Testis (tissue), 2 donors: ENCODE measurements at regions not wholly inside any gene's neighbourhood (a gene's known extent, or its start where the extent isn't known, plus 50 kb on each side); places are given as distances from the start of the nearest gene placed in this dataset.

ENCODE experiments used
- DNase-seq: peaks from one replicate; pipeline ENCODE4 v3.0.0-alpha.2; 2019
- H3K27ac ChIP-seq, 2 donors: fragments of 200-600 bp; sonication (generic); one replicate each; pipeline ENCODE4 v1.5.1; 2019
- H3K27me3 ChIP-seq: fragments of 200-600 bp; sonication (generic); one replicate; pipeline ENCODE4 v1.5.1; 2019
- H3K36me3 ChIP-seq: fragments of 200-600 bp; sonication (generic); one replicate; pipeline ENCODE4 v1.5.1; 2017; ENCODE audit warnings: low read depth; ENCODE audit errors: missing control alignments
- H3K4me1 ChIP-seq: fragments of 200-600 bp; sonication (generic); one replicate; pipeline ENCODE4 v1.5.1; 2019
- H3K4me3 ChIP-seq, 2 donors: fragments of 200-600 bp; sonication (generic); one replicate each; pipeline ENCODE4 v1.5.1; 2017 to 2019
- H3K9me3 ChIP-seq: fragments of 200-600 bp; sonication (generic); one replicate; pipeline ENCODE4 v1.5.1; 2017
- POLR2A ChIP-seq: fragments of 450-650 bp; IDR thresholded peaks from one replicate; pipeline ENCODE4 v1.6.1; 2017; ENCODE audit warnings: antibody characterized with exemption, mild to moderate bottlenecking, moderate library complexity
- WGBS, 2 donors: methylation state at CpG; one replicate each; pipeline ENCODE4 v1.1.5; 2018; 5-methylcytosine and 5-hydroxymethylcytosine counted together
- intact Hi-C: fragments of 100-400 bp; cut with DNase I; formaldehyde crosslinking; loops from one replicate; pipeline ENCODE4 v1.15.1; 2023; ENCODE audit warnings: low total_unique reads
- TF ChIP-seq, protein P1 (sequence below), 3 experiments: fragments of 450-650 bp in 2 of 3; fragments of 200-600 bp in 1 of 3; sonication (generic) in 1 of 3; IDR thresholded peaks; one replicate each; pipeline ENCODE4 v1.5.1; 2016 to 2019; ENCODE audit warnings: antibody characterized with exemption in 3 of 3, mild to moderate bottlenecking in 2 of 3, moderate library complexity in 1 of 3

- Histone ChIP-seq H3K36me3 (no peaks in the 10 kb centered on the region), H3K27ac (no peak overlapping the region), H3K27me3 (no peaks in the 10 kb centered on the region), H3K4me1 (no peaks in the 10 kb centered on the region), H3K9me3 (no peaks in the 10 kb centered on the region), H3K4me3 (no peak overlapping the region)
- WGBS, 2 donors = 68 to 75% methylated on average over 4 of the region's 4 CpGs
- TF ChIP-seq, protein P1, sequence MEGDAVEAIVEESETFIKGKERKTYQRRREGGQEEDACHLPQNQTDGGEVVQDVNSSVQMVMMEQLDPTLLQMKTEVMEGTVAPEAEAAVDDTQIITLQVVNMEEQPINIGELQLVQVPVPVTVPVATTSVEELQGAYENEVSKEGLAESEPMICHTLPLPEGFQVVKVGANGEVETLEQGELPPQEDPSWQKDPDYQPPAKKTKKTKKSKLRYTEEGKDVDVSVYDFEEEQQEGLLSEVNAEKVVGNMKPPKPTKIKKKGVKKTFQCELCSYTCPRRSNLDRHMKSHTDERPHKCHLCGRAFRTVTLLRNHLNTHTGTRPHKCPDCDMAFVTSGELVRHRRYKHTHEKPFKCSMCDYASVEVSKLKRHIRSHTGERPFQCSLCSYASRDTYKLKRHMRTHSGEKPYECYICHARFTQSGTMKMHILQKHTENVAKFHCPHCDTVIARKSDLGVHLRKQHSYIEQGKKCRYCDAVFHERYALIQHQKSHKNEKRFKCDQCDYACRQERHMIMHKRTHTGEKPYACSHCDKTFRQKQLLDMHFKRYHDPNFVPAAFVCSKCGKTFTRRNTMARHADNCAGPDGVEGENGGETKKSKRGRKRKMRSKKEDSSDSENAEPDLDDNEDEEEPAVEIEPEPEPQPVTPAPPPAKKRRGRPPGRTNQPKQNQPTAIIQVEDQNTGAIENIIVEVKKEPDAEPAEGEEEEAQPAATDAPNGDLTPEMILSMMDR (IDR thresholded peaks at IDR 0.05) = no peak
- no peak for TF ChIP-seq POLR2A
- intact Hi-C loops = no loop called here
- no peak for DNase-seq
Measured at GRCh38 chr2:29990129-29990528, 68.7 kb upstream of the ALK start.

GRCh38 chr2:29991086-29991485 is 69.7 kb upstream of the ALK start:
- DNase-seq = no peak
- Histone ChIP-seq H3K4me1 (no peaks in the 10 kb centered on the region), H3K9me3 (no peaks in the 10 kb centered on the region), H3K36me3 (no peaks in the 10 kb centered on the region), H3K27ac (no peak overlapping the region), H3K4me3 (no peak overlapping the region), H3K27me3 (no peaks in the 10 kb centered on the region)
- intact Hi-C loops = no loop called here
- 92 to 97% methylated on average over 3 of the region's 3 CpGs for WGBS, 2 donors
- TF ChIP-seq, protein P1 (IDR thresholded peaks at IDR 0.05) = no peak
- no peak for TF ChIP-seq POLR2A

- H3K36me3 ChIP-seq = no peaks in the 10 kb centered on the region
- intact Hi-C loops = no loop called here
- DNase-seq = no peak
- WGBS, 2 donors = 50 to 68% methylated on average over 1 of the region's 1 CpG
- no peaks in the 10 kb centered on the region for H3K27me3 ChIP-seq
- no peak overlapping the region for H3K4me3 ChIP-seq
- H3K4me1 ChIP-seq = no peaks in the 10 kb centered on the region
- no peaks in the 10 kb centered on the region for H3K9me3 ChIP-seq
- no peak overlapping the region for H3K27ac ChIP-seq
- TF ChIP-seq POLR2A = no peak
- TF ChIP-seq, protein P1 (IDR thresholded peaks at IDR 0.05) = no peak
Measured at GRCh38 chr2:29995241-29995640, 73.9 kb upstream of the ALK start.

DNA sequence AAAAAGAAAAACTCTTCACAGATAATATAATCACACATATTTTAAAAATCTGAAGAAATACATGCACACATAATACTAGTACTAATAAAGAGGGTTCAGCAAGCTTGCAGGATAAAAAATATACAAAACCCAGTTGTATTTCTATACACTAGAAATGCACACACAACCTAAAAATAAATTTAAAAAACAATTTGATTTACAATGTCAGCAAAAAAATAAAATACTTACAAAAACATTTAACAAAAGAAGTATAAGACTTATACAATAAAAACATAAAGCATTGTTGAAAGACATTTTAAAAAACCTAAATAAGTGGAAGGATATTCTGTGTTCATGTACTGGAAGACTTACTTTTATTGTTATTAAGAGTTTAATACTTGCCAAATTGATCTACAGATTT is 81.7 kb upstream of the ALK start:
- H3K27me3 ChIP-seq = no peaks in the 10 kb centered on the region
- TF ChIP-seq, protein P1 (IDR thresholded peaks at IDR 0.05) = no peak
- TF ChIP-seq POLR2A = no peak
- H3K4me1 ChIP-seq = no peaks in the 10 kb centered on the region
- intact Hi-C loops = no loop called here
- no peak overlapping the region for H3K4me3 ChIP-seq
- H3K36me3 ChIP-seq = no peaks in the 10 kb centered on the region
- no peak overlapping the region for H3K27ac ChIP-seq
- DNase-seq = no peak
- no peaks in the 10 kb centered on the region for H3K9me3 ChIP-seq

DNA sequence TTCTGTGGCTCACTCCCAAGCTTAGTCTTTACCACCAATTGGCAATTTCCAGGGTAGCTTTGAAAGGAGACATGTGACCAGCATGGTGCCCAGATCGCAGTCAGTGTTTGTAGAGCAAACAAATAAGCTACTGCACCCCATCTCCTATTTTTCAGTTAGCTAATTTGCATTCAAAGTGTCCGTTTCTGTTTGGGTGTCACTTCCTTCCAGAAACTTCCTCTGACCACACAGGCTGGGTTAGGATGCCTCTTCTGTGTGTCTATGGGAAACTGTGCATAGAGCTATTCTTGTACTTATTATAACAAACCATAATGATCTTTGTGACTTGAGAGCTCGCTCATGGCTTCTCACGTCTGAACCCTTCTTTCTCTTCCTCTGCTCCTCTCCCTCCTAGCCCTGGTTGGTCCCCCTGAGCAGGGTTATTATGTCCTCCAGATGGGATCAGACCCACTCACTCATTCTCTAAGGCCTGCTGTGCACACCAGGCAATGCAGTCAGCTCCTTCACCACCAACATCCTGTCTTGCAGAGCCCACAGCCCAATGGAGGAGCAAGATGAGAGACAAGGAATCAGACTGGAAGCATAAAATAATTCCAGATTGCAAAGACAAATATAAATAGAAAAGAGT is 101.2 kb upstream of the ALK start:
- WGBS, 2 donors = 68 to 80% methylated on average over 4 of the region's 4 CpGs
- intact Hi-C loops = loop anchor here (10.0 kb wide), 1 partner anchor 98 kb away; the partner anchor contains the start of gene ALK

More for the DNA sequence above, 101.2 kb upstream of the ALK start:
- no peak for DNase-seq
- no peak overlapping the region for H3K27ac ChIP-seq
- no peaks in the 10 kb centered on the region for H3K27me3 ChIP-seq
- H3K4me1 ChIP-seq = no peaks in the 10 kb centered on the region
- H3K4me3 ChIP-seq = no peak overlapping the region
- no peaks in the 10 kb centered on the region for H3K36me3 ChIP-seq
- TF ChIP-seq, protein P1 (IDR thresholded peaks at IDR 0.05) = no peak
- no peak for TF ChIP-seq POLR2A
- no peaks in the 10 kb centered on the region for H3K9me3 ChIP-seq
